Frontal cortex (tissue), 3 donors: ENCODE measurements at regions not wholly inside any gene's neighbourhood (a gene's known extent, or its start where the extent isn't known, plus 50 kb on each side); places are given as distances from the start of the nearest gene placed in this dataset.
A peak's percentile ranks its signal among the peaks of the same experiment; 100 is the strongest.

Source experiments
- DNase-seq, 2 donors: peaks; one replicate each; pipeline ENCODE4 v3.0.0; 2012; ENCODE audit warnings: low spot score in 2 of 2
- FAIRE-seq: peaks from 2 replicates; lab custom pipeline; 2012; peaks lifted over from hg19 to GRCh38; lab: Jason Lieb, UNC
- donor health status: control.
- donor health status: control.
- donor health status: control.

- DNase-seq: no peak
- FAIRE-seq: no peak
Observed at GRCh38 chr21:18460979-18461378, 57.4 kb upstream of the TMPRSS15 start.

- no peak for DNase-seq
- FAIRE-seq: no peak
Observed at GRCh38 chr21:18461743-18462142, 58.2 kb upstream of the TMPRSS15 start.

- FAIRE-seq: no peak
Observed at GRCh38 chr21:18467715-18468114, 64.1 kb upstream of the TMPRSS15 start.

GRCh38 chr21:18468790-18469189, 65.2 kb upstream of the TMPRSS15 start:
- FAIRE-seq (no peak), DNase-seq (no peak)

More at GRCh38 chr21:18467715-18468114, 64.1 kb upstream of the TMPRSS15 start:
- DNase-seq: no peak

- FAIRE-seq: no peak
Observed at GRCh38 chr21:18476639-18477038, 73.1 kb upstream of the TMPRSS15 start.

GRCh38 chr21:18477043-18477442, 73.5 kb upstream of the TMPRSS15 start:
- FAIRE-seq: no peak
- no peak for DNase-seq

More at GRCh38 chr21:18476639-18477038, 73.1 kb upstream of the TMPRSS15 start:
- DNase-seq: no peak

- FAIRE-seq (no peak), DNase-seq (no peak)
Observed at GRCh38 chr21:18478513-18478912, 74.9 kb upstream of the TMPRSS15 start.

GRCh38 chr21:18488252-18488651, 84.7 kb upstream of the TMPRSS15 start:
- no peak for DNase-seq
- no peak for FAIRE-seq

- FAIRE-seq (no peak), DNase-seq (no peak)
Observed at GRCh38 chr21:18493422-18493821, 89.8 kb upstream of the TMPRSS15 start.

GRCh38 chr21:18495523-18495922, 91.9 kb upstream of the TMPRSS15 start:
- DNase-seq (no peak), FAIRE-seq (no peak)

GRCh38 chr21:18498431-18498830, 94.8 kb upstream of the TMPRSS15 start:
- no peak for FAIRE-seq
- DNase-seq: no peak

GRCh38 chr21:18499761-18500376, 96.3 kb upstream of the TMPRSS15 start:
- peak; percentile 89 for FAIRE-seq

GRCh38 chr21:18518054-18518481, 114.5 kb upstream of the TMPRSS15 start:
- DNase-seq (no peak), FAIRE-seq (no peak)

More at GRCh38 chr21:18499761-18500376, 96.3 kb upstream of the TMPRSS15 start:
- DNase-seq: no peak

GRCh38 chr21:18521204-18521603, 117.6 kb upstream of the TMPRSS15 start:
- FAIRE-seq (no peak), DNase-seq (no peak)

GRCh38 chr21:18522181-18522972, 118.8 kb upstream of the TMPRSS15 start:
- no peak for DNase-seq
- FAIRE-seq: no peak

- DNase-seq (no peak), FAIRE-seq (no peak)
Observed at GRCh38 chr21:18524097-18524880, 120.7 kb upstream of the TMPRSS15 start.

GRCh38 chr21:18529254-18529653, 125.7 kb upstream of the TMPRSS15 start:
- FAIRE-seq (no peak), DNase-seq (no peak)

GRCh38 chr21:18542081-18542480, 138.5 kb upstream of the TMPRSS15 start:
- DNase-seq (no peak), FAIRE-seq (no peak)

- DNase-seq (no peak), FAIRE-seq (no peak)
Observed at GRCh38 chr21:18545908-18546307, 142.3 kb upstream of the TMPRSS15 start.

GRCh38 chr21:18547347-18547746, 143.8 kb upstream of the TMPRSS15 start:
- no peak for FAIRE-seq
- DNase-seq: no peak

- FAIRE-seq (peak; percentile 91), DNase-seq (no peak)
Observed at GRCh38 chr21:18548249-18548648, 144.7 kb upstream of the TMPRSS15 start.
